ENCODE measurements at regions not wholly inside any gene's neighbourhood (a gene's known extent, or its start where the extent isn't known, plus 50 kb on each side); places are given as distances from the start of the nearest gene placed in this dataset.

DNA sequence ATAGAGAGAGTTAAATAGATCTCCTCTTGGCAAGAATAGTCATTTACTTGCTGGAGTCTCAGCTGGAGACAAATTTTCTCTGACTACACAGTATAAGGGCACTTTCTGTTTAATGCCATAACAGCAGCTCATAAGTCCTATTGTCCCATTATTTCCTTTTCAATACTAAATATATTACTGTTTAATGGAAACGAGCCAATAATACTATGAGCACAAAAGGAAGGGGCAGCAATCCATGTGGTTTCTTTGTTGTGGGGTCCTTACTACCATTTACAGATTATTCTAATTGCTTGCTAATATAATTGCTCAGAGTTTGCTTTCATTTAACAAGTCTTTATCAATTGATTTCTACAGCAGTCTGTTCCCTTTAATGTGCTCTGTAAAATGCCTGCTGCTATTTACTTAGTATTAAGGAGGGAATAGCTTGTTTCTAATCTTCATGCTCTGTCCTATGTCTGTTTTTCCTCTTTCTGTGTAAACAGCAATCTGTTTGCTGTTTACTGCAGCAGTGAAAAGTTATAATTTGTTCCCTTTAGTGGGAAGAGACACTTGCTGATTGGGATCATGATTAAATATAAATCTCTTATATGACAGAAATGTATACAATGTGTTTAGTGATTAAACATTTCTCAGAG, 296.2 kb upstream of the SMIM30 start:
- TF ChIP-seq, protein P1, sequence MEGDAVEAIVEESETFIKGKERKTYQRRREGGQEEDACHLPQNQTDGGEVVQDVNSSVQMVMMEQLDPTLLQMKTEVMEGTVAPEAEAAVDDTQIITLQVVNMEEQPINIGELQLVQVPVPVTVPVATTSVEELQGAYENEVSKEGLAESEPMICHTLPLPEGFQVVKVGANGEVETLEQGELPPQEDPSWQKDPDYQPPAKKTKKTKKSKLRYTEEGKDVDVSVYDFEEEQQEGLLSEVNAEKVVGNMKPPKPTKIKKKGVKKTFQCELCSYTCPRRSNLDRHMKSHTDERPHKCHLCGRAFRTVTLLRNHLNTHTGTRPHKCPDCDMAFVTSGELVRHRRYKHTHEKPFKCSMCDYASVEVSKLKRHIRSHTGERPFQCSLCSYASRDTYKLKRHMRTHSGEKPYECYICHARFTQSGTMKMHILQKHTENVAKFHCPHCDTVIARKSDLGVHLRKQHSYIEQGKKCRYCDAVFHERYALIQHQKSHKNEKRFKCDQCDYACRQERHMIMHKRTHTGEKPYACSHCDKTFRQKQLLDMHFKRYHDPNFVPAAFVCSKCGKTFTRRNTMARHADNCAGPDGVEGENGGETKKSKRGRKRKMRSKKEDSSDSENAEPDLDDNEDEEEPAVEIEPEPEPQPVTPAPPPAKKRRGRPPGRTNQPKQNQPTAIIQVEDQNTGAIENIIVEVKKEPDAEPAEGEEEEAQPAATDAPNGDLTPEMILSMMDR (IDR thresholded peaks at IDR 0.05) = no peak
- no peak for TF ChIP-seq POLR2A (IDR thresholded peaks at IDR 0.05)
- no peak for TF ChIP-seq EP300 (IDR thresholded peaks at IDR 0.05)
